Activated naive CD4-positive, alpha-beta T cell treated with anti-CD3 and anti-CD28 coated beads for 36 hours (primary cell): ENCODE measurements at regions not wholly inside any gene's neighbourhood (a gene's known extent, or its start where the extent isn't known, plus 50 kb on each side); places are given as distances from the start of the nearest gene placed in this dataset.
"Not testable (repeated sequence)": the region's sequence is repeated elsewhere in the genome, so short reads cannot be mapped to it uniquely, and the experiment has no call there.

ENCODE experiments used
- CTCF ChIA-PET: fragments of 350-600 bp; sonication (Branson Sonifier 250); formaldehyde crosslinking; loops from one replicate; lab custom pipeline; 2021; ENCODE audit warnings: antibody characterized with exemption; lab: Charles Lee
- DNase-seq: peaks from one replicate; pipeline ENCODE4 v3.0.0-alpha.2; 2020
- H3K27ac Mint-ChIP-seq: one replicate; pipeline ENCODE4 v1.8.0; 2021; ENCODE audit warnings: mild to moderate bottlenecking, mixed read lengths
- H3K27me3 Mint-ChIP-seq: one replicate; pipeline ENCODE4 v1.8.0; 2021; ENCODE audit warnings: low read depth, mixed read lengths
- H3K36me3 Mint-ChIP-seq: one replicate; pipeline ENCODE4 v1.8.0; 2021; ENCODE audit warnings: low read depth, mixed read lengths
- H3K4me1 Mint-ChIP-seq: one replicate; pipeline ENCODE4 v1.8.0; 2021; ENCODE audit warnings: low read depth, mixed read lengths
- H3K4me3 Mint-ChIP-seq: one replicate; pipeline ENCODE4 v1.8.0; 2021; ENCODE audit warnings: mild to moderate bottlenecking, moderate library complexity, mixed read lengths
- H3K9me3 Mint-ChIP-seq: one replicate; pipeline ENCODE4 v1.8.0; 2021; ENCODE audit warnings: mixed read lengths
- intact Hi-C: fragments of 100-400 bp; cut with micrococcal nuclease; formaldehyde crosslinking; loops from one replicate; pipeline ENCODE4 v1.15.1; 2023

GRCh38 chr14:106674509-106675125 lies 1148.2 kb downstream of the TMEM121 start:
- peak; percentile 82 for DNase-seq
- H3K27me3 Mint-ChIP-seq, H3K4me1 Mint-ChIP-seq, H3K4me3 Mint-ChIP-seq, H3K9me3 Mint-ChIP-seq, H3K27ac Mint-ChIP-seq, intact Hi-C loops, H3K36me3 Mint-ChIP-seq: not testable (repeated sequence)
- CTCF ChIA-PET: interaction anchor here (0.8 to 2.1 kb wide), 11 partner anchors 8 to 82 kb away, joined by 3 to 8 read pairs (median 3); no protein-coding TSS in a partner anchor

GRCh38 chr14:106675716-106676115 lies 1149.3 kb downstream of the TMEM121 start:
- intact Hi-C loops, H3K4me3 Mint-ChIP-seq, H3K4me1 Mint-ChIP-seq, H3K9me3 Mint-ChIP-seq, H3K36me3 Mint-ChIP-seq, H3K27me3 Mint-ChIP-seq, DNase-seq, H3K27ac Mint-ChIP-seq: not testable (repeated sequence)
- CTCF ChIA-PET: interaction anchor here (0.8 to 2.1 kb wide), 11 partner anchors 12 to 155 kb away, joined by 3 to 11 read pairs (median 3); no protein-coding TSS in a partner anchor

DNA sequence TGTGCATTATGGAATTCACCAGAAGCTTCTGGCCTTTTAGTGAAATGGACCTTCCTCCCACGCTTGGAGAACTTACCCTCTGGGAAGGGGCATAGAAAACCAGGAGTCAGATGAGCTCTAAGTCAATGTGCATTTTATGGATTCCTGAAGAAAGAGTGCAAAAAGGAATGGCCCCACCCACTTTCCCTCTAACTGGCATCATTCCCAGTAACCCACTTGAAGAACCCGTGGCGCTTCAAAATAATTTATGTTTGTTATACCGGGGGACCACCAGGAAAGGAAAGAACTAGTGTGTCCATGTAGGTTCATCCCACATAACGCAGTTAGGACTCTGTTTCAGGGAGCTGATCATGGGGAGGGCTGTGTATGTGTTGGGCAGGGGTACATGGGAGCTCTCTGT lies 1153.4 kb downstream of the TMEM121 start:
- no peak for DNase-seq
- H3K27ac Mint-ChIP-seq: no peak overlapping the region
- no peak overlapping the region for H3K4me3 Mint-ChIP-seq
- H3K9me3 Mint-ChIP-seq: no peaks in the 10 kb centered on the region
- CTCF ChIA-PET: interaction anchor here (0.7 to 5.5 kb wide), 7 partner anchors 8 to 113 kb away, joined by 3 to 32 read pairs (median 3); no protein-coding TSS in a partner anchor
- no peaks in the 10 kb centered on the region for H3K36me3 Mint-ChIP-seq
- peaks cover 2% of the 10 kb centered on the region for H3K4me1 Mint-ChIP-seq
- H3K27me3 Mint-ChIP-seq: peaks cover 3% of the 10 kb centered on the region
- intact Hi-C loops: no loop called here

DNA sequence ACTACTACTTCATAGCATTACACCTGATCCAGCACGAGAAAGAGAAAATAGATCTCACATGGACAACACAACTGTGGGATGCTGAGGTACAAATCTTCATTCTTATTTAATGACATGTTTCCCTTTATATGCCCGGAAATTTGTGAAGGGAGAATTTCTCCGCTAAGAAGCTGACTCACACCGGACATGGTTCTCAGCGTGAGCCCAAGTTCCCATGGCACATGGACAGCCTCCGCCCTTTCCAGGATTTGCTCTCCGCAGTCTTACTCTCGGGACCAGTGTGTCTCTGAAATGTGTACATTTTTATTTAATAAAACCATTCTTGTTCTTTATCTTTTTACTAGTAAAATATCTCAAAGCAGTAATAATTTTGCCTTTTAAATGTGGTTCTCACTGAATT lies 1154.8 kb downstream of the TMEM121 start:
- Mint-ChIP-seq H3K27me3 (peaks cover 7% of the 10 kb centered on the region), H3K27ac (no peak overlapping the region), H3K4me3 (no peak overlapping the region), H3K4me1 (no peaks in the 10 kb centered on the region), H3K9me3 (no peaks in the 10 kb centered on the region), H3K36me3 (no peaks in the 10 kb centered on the region)
- CTCF ChIA-PET: interaction anchor here (0.9 to 5.5 kb wide), 4 partner anchors 8 to 18 kb away, joined by 3 to 32 read pairs (median 4); no protein-coding TSS in a partner anchor
- DNase-seq: no peak
- intact Hi-C loops: no loop called here

- no peaks in the 10 kb centered on the region for H3K4me1 Mint-ChIP-seq
- peaks cover 7% of the 10 kb centered on the region for H3K27me3 Mint-ChIP-seq
- no peak overlapping the region for H3K27ac Mint-ChIP-seq
- intact Hi-C loops: no loop called here
- no peak for DNase-seq
- CTCF ChIA-PET: interaction anchor here (0.7 to 5.5 kb wide), 4 partner anchors 7 to 31 kb away, joined by 3 to 32 read pairs (median 4); no protein-coding TSS in a partner anchor
- no peak overlapping the region for H3K4me3 Mint-ChIP-seq
- H3K9me3 Mint-ChIP-seq: no peaks in the 10 kb centered on the region
- H3K36me3 Mint-ChIP-seq: no peaks in the 10 kb centered on the region
Measured at GRCh38 chr14:106681568-106681967, 1155.2 kb downstream of the TMEM121 start.

GRCh38 chr14:106683631-106684030 lies 1157.2 kb downstream of the TMEM121 start:
- H3K9me3 Mint-ChIP-seq: no peaks in the 10 kb centered on the region
- peaks cover 7% of the 10 kb centered on the region for H3K27me3 Mint-ChIP-seq
- DNase-seq: no peak
- H3K4me1 Mint-ChIP-seq: no peaks in the 10 kb centered on the region
- no peak overlapping the region for H3K4me3 Mint-ChIP-seq
- intact Hi-C loops: no loop called here
- no peak overlapping the region for H3K27ac Mint-ChIP-seq
- CTCF ChIA-PET: interaction anchor here (0.9 to 5.5 kb wide), 2 partner anchors 10 to 20 kb away, joined by 3 to 32 read pairs; no protein-coding TSS in a partner anchor
- H3K36me3 Mint-ChIP-seq: no peaks in the 10 kb centered on the region

- DNase-seq: no peak
- intact Hi-C loops: no loop called here
- Mint-ChIP-seq H3K27ac (no peak overlapping the region), H3K27me3 (peaks cover 7% of the 10 kb centered on the region), H3K4me3 (no peak overlapping the region), H3K4me1 (peaks cover 13% of the 10 kb centered on the region), H3K36me3 (no peaks in the 10 kb centered on the region), H3K9me3 (no peaks in the 10 kb centered on the region)
- CTCF ChIA-PET: interaction anchor here (2.2 kb wide), 1 partner anchor 8 kb away, joined by 5 read pairs; no protein-coding TSS in a partner anchor
Measured at GRCh38 chr14:106686533-106686932, 1160.2 kb downstream of the TMEM121 start.

DNA sequence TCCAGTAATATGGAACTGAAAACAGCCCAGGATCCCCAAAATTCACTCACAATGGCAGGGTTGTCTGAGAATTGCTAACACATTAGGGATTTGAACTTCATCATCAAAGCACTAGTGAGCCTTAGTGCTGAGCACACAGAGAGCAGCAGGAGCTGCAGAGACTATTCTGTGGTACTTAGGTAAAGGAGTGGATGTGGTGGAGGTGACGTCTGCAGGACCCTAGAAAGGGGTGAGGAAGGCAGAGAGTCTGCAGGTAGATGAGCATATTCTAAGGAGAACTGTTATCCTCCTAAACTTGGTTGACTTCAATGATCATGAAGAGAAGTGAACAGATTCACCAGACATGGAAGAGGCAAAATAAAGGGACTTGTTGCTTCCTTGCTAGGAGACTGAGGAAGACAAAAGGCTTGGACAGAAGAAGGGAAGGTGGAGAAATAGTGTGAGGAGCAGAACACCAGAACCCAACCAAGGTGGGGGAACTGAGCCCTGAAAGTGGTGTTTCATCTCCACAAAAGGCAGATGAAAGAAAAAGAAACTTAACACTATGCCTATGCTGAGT lies 1164.0 kb downstream of the TMEM121 start:
- CTCF ChIA-PET: interaction anchor here (0.7 to 2.4 kb wide), 10 partner anchors 10 to 140 kb away, joined by 3 to 20 read pairs (median 5); no protein-coding TSS in a partner anchor
- no peaks in the 10 kb centered on the region for H3K9me3 Mint-ChIP-seq
- peaks cover 4% of the 10 kb centered on the region for H3K27me3 Mint-ChIP-seq
- DNase-seq: no peak
- H3K4me3 Mint-ChIP-seq: no peak overlapping the region
- H3K27ac Mint-ChIP-seq: no peak overlapping the region
- H3K36me3 Mint-ChIP-seq: no peaks in the 10 kb centered on the region
- H3K4me1 Mint-ChIP-seq: peaks cover 17% of the 10 kb centered on the region
- intact Hi-C loops: loop anchor here (5.0 kb wide), 1 partner anchor 52 kb away; no protein-coding TSS in a partner anchor

DNA sequence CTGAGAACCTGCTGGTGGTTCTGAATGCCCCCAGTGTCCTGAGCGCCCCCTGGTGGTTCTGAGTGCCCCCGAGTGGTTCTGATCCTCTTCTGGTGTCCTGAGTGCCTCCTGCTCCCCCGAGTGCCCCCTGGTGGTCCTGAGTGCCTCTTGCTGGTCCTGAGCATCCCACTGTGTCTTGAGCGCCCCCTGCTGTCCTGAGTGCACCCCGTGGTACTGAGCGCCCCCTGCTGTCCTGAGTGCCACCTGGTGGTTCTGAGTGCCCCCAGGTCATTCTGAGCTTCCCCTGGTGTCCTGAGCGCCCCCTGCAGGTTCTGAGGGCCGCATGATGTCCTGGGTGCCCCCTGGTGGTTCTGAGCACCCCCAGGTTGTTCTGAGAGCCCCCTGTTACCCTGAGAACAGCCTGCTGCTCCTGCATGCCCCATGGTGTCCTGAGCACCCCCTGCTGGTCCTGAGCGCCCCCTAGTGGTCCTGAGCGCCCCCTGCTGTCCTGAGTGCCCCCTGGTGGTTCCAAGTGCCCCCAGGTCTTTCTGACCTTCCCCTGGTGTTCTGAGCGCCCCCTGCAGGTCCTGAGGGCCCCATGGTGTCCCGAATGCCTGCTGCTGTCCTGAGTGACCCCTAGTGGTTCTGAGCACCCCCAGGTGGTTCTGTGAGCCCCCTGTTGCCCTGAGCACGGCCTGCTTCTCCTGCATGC lies 1165.4 kb downstream of the TMEM121 start:
- intact Hi-C loops: loop anchor here (5.0 kb wide), 1 partner anchor 51 kb away; no protein-coding TSS in a partner anchor
- H3K4me1 Mint-ChIP-seq: peaks cover 17% of the 10 kb centered on the region
- H3K4me3 Mint-ChIP-seq: no peak overlapping the region
- H3K9me3 Mint-ChIP-seq: no peaks in the 10 kb centered on the region
- CTCF ChIA-PET: interaction anchor here (0.8 to 2.4 kb wide), 13 partner anchors 14 to 139 kb away, joined by 3 to 20 read pairs (median 6); no protein-coding TSS in a partner anchor
- H3K36me3 Mint-ChIP-seq: no peaks in the 10 kb centered on the region
- DNase-seq: peak; percentile 88
- no peaks in the 10 kb centered on the region for H3K27me3 Mint-ChIP-seq
- H3K27ac Mint-ChIP-seq: no peak overlapping the region

DNA sequence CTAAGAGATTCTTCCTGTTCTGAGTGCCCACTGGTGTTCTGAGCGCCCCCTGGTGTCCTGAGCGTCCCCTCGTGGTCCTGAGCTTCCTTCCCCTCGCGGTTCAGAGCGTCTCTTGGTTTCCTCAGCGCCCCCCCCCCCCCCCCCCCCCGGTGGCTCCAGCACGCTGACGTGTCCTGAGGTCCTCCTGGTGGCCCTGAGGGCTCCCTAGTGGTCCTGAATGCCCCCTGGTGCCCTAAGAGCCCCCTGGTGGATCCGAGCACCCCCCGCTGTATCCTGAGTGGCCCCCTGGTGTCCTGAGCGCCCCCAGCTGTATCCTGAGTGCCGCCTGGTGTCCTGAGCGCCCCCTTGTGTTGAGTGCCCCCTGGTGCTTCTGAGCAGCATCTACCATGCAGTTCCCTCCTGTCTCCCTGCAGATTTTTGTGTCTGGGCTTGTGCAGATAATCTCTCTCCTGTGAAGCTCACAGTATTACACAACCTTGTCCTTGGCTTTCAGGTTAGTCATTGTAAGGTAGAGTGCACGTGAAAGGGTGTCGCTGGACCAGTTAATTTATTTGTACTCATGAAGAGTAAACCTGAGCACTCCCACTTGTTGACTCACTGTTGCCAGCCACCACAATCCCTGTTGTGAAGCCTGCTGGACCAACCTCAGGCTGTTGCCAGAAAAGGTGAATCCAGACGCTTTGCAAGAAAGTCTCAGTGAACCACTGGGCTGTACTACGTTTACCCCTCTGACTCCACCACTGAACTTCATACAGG lies 1168.4 kb downstream of the TMEM121 start:
- Mint-ChIP-seq H3K4me3 (peak overlapping the region; percentile 21), H3K4me1 (peaks cover 21% of the 10 kb centered on the region), H3K36me3 (no peaks in the 10 kb centered on the region), H3K27me3 (no peaks in the 10 kb centered on the region), H3K9me3 (no peaks in the 10 kb centered on the region), H3K27ac (no peak overlapping the region)
- intact Hi-C loops: loop anchor here (5.0 kb wide), 1 partner anchor 47 kb away; no protein-coding TSS in a partner anchor
- peak; percentile 68 for DNase-seq
- CTCF ChIA-PET: interaction anchor here (1.0 to 1.6 kb wide), 3 partner anchors 11 to 24 kb away, joined by 3 to 4 read pairs (median 3); no protein-coding TSS in a partner anchor

GRCh38 chr14:106698620-106699267 lies 1172.4 kb downstream of the TMEM121 start:
- H3K27me3 Mint-ChIP-seq, H3K9me3 Mint-ChIP-seq, intact Hi-C loops, DNase-seq, H3K27ac Mint-ChIP-seq, CTCF ChIA-PET, H3K36me3 Mint-ChIP-seq: not testable (repeated sequence)
- Mint-ChIP-seq H3K4me3 (peak overlapping the region; percentile 38), H3K4me1 (peaks cover 10% of the 10 kb centered on the region)
